ENCODE measurements at regions not wholly inside any gene's neighbourhood (a gene's known extent, or its start where the extent isn't known, plus 50 kb on each side); places are given as distances from the start of the nearest gene placed in this dataset.

- Mint-ChIP-seq H3K4me3 (no peak overlapping the region), H3K27me3 (ENCODE audit: low read depth) (peaks cover 15% of the 10 kb centered on the region), H3K9me3 (no peaks in the 10 kb centered on the region), H3K27ac (no peak overlapping the region), H3K4me1 (ENCODE audit: low read depth) (no peaks in the 10 kb centered on the region), H3K36me3 (ENCODE audit: low read depth) (no peaks in the 10 kb centered on the region)
- DNase-seq (ENCODE audit: low spot score): no peak
Observed at GRCh38 chr1:182198006-182198605, 136.6 kb upstream of the ZNF648 start.

DNA sequence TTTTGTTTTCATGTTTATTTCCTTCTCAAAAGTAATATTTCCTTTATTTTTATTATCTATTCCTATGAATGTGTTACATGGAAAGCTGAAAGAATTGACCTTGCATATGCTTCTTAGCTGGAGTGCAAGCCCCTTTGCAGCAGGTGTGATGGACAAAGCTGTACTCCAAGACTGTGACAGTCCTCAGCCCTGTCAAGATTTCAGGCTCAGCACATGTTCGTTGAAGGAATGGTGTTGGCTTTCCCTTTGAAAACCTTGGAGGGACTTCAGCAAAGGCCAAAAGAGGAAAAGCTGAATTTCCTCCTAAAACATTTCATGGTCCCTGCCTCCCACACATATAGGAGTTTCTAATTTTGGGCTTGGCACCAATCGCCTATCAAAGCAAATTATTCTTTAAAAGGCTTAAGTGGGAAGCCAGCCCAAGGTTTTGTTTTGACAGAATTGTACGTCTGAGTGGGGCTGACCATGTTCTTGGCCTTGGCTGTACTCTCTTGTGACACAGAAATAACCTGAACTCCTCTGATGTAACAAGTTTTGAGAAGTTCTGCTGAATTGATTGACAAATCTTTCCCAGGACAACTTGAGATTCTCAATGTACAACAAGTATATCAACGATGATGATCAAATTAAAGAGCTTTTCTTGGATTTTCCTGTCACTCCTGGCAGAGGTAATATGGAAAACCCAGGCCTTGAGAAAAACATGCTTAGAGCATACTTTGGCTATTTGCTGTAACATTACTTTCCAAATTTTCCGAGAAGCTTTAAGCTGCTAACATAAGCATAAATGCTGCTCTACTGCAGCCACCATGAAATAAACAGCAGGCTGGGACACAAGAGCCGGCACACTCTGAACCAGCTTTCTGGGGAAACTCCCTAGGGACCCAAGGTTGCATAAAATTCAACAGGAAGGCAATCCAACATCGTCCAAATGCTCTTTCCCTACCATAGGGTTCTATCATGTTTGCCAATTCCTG, 135.7 kb upstream of the ZNF648 start:
- H3K36me3 Mint-ChIP-seq (ENCODE audit: low read depth): no peaks in the 10 kb centered on the region
- peaks cover 13% of the 10 kb centered on the region for H3K27me3 Mint-ChIP-seq (ENCODE audit: low read depth)
- no peaks in the 10 kb centered on the region for H3K4me1 Mint-ChIP-seq (ENCODE audit: low read depth)
- DNase-seq (ENCODE audit: low spot score): no peak
- no peak overlapping the region for H3K4me3 Mint-ChIP-seq
- H3K27ac Mint-ChIP-seq: no peak overlapping the region
- H3K9me3 Mint-ChIP-seq: no peaks in the 10 kb centered on the region

- Mint-ChIP-seq H3K4me1 (ENCODE audit: low read depth) (no peaks in the 10 kb centered on the region), H3K4me3 (no peak overlapping the region), H3K27ac (no peak overlapping the region), H3K9me3 (no peaks in the 10 kb centered on the region), H3K27me3 (ENCODE audit: low read depth) (peaks cover 17% of the 10 kb centered on the region), H3K36me3 (ENCODE audit: low read depth) (no peaks in the 10 kb centered on the region)
- DNase-seq (ENCODE audit: low spot score): no peak
Observed at GRCh38 chr1:182195733-182196132, 134.2 kb upstream of the ZNF648 start.

GRCh38 chr1:182193908-182194550, 132.5 kb upstream of the ZNF648 start:
- Mint-ChIP-seq H3K4me1 (ENCODE audit: low read depth) (peaks cover 3% of the 10 kb centered on the region), H3K4me3 (no peak overlapping the region), H3K9me3 (no peaks in the 10 kb centered on the region), H3K27ac (no peak overlapping the region), H3K36me3 (ENCODE audit: low read depth) (no peaks in the 10 kb centered on the region), H3K27me3 (ENCODE audit: low read depth) (peaks cover 21% of the 10 kb centered on the region)
- no peak for DNase-seq (ENCODE audit: low spot score)

- Mint-ChIP-seq H3K4me1 (ENCODE audit: low read depth) (peaks cover 3% of the 10 kb centered on the region), H3K27ac (no peak overlapping the region), H3K36me3 (ENCODE audit: low read depth) (no peaks in the 10 kb centered on the region), H3K27me3 (ENCODE audit: low read depth) (peaks cover 21% of the 10 kb centered on the region), H3K4me3 (no peak overlapping the region), H3K9me3 (no peaks in the 10 kb centered on the region)
- no peak for DNase-seq (ENCODE audit: low spot score)
Observed at GRCh38 chr1:182192966-182193365, 131.5 kb upstream of the ZNF648 start.

- peaks cover 3% of the 10 kb centered on the region for H3K4me1 Mint-ChIP-seq (ENCODE audit: low read depth)
- H3K27ac Mint-ChIP-seq: no peak overlapping the region
- no peak overlapping the region for H3K4me3 Mint-ChIP-seq
- H3K9me3 Mint-ChIP-seq: no peaks in the 10 kb centered on the region
- H3K36me3 Mint-ChIP-seq (ENCODE audit: low read depth): no peaks in the 10 kb centered on the region
- DNase-seq (ENCODE audit: low spot score): no peak
- peaks cover 20% of the 10 kb centered on the region for H3K27me3 Mint-ChIP-seq (ENCODE audit: low read depth)
Observed at GRCh38 chr1:182192215-182192614, 130.7 kb upstream of the ZNF648 start.

GRCh38 chr1:182191381-182192115, 130.0 kb upstream of the ZNF648 start:
- Mint-ChIP-seq H3K27ac (no peak overlapping the region), H3K36me3 (ENCODE audit: low read depth) (no peaks in the 10 kb centered on the region), H3K9me3 (no peaks in the 10 kb centered on the region), H3K4me1 (ENCODE audit: low read depth) (peaks cover 3% of the 10 kb centered on the region), H3K27me3 (ENCODE audit: low read depth) (peaks cover 23% of the 10 kb centered on the region), H3K4me3 (no peak overlapping the region)
- no peak for DNase-seq (ENCODE audit: low spot score)

DNA sequence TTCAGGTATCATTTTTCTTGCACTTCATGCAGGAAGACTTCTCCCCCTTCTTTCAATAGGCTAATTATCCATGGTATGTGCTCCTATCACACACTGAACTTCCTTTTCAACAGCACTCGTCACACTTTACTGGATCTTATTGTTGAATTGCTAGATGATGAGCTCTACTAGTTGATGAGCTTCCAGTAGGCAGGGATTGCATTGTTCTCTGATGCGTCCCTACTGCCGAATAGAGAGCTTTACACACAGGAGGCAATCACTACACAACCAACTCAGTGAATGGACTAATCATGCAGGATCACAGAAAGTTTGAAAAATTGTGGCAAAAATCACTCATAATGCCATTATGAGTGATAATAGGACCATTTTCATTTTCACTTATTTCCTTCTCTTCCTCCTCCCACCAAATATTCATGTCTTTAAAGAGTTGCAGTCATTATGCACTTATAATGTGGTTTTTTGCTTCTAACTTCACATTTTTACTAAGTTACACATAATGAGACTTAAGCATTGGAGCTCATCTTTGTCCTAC, 128.1 kb upstream of the ZNF648 start:
- H3K4me3 Mint-ChIP-seq: no peak overlapping the region
- H3K36me3 Mint-ChIP-seq (ENCODE audit: low read depth): no peaks in the 10 kb centered on the region
- peaks cover 3% of the 10 kb centered on the region for H3K4me1 Mint-ChIP-seq (ENCODE audit: low read depth)
- H3K9me3 Mint-ChIP-seq: no peaks in the 10 kb centered on the region
- H3K27me3 Mint-ChIP-seq (ENCODE audit: low read depth): peaks cover 18% of the 10 kb centered on the region
- no peak for DNase-seq (ENCODE audit: low spot score)
- H3K27ac Mint-ChIP-seq: no peak overlapping the region

DNA sequence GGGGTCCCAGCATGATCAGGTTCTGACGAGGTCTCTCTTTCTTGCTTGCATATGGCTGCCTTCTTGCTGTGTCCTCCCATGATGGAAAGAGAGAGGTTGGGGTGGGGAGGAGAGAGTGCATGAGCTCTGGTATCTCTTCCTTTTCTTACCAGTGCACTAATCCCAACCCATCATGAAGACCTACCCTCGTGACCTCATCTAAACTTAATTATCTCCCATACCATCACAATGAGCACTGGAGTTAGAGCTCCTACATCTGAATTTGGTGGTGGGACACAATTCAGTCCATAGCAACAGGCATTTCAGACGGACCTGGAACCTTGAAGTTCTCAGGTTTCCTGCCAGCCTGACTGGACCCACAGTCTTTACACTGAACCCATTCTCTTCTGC, 125.2 kb upstream of the ZNF648 start:
- Mint-ChIP-seq H3K27ac (no peak overlapping the region), H3K9me3 (no peaks in the 10 kb centered on the region), H3K4me1 (ENCODE audit: low read depth) (peaks cover 3% of the 10 kb centered on the region), H3K27me3 (ENCODE audit: low read depth) (peaks cover 22% of the 10 kb centered on the region), H3K36me3 (ENCODE audit: low read depth) (no peaks in the 10 kb centered on the region), H3K4me3 (no peak overlapping the region)
- no peak for DNase-seq (ENCODE audit: low spot score)

DNA sequence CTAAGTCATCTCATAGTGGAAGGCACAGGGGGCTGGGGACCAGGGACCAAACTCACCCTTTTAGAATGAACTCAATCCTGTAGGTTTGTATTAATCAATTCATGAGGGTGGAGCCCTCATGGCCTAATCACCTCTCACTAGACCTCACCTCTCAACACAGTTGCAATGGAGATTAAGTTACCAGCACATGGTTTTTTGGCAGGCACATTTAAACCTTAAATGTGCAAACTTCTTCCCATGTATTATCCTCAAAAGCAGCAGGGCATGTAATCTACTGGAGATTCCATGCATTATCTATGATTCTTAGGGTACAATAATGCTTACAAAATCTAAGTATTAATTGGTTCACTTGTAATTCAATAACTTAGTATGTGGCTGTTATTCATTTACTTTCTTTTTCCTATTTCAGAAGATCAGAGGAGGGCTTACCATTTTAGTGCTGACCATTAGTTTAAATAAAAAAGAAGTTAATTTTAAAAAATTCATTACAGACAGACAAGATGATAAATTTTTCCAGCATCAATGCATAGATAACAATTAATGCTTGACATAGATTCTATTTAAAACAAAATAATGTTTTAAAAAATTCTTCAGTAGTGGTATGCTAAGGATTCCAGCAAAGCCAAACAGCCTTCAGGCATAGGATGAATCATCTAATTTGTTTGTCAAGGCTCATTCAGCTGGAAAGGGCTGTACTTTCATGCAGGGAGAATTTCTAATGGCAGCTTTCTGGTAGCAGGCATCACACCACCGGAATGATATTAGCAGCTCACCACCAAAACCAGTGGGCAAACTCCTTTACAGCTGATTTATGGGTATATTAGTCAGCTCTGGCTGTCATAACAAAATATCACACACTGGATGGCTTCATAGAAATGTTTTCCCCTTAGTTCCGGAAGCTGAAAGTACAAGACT, 124.6 kb upstream of the ZNF648 start:
- Mint-ChIP-seq H3K9me3 (no peaks in the 10 kb centered on the region), H3K36me3 (ENCODE audit: low read depth) (no peaks in the 10 kb centered on the region), H3K27ac (no peak overlapping the region), H3K27me3 (ENCODE audit: low read depth) (peaks cover 22% of the 10 kb centered on the region), H3K4me1 (ENCODE audit: low read depth) (peaks cover 3% of the 10 kb centered on the region), H3K4me3 (no peak overlapping the region)
- no peak for DNase-seq (ENCODE audit: low spot score)

DNA sequence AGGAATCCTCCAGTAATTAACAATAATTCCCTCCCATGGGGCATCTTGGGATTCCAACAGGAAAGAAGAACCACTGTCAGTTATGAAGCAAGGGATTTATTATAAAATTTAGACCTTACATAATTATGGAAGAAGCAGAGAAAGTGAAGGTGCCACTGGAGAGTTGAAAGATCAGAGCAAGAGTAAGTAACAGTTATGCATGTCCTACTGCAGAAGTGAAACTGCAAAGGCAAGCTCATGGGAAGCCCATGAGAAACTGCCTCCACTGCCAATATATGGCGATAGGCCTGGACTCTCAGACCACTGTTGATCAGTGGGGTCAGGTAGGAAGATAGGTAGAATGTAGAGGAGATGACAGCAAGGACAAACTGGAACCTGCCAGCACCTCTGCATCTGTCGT, 123.6 kb upstream of the ZNF648 start:
- Mint-ChIP-seq H3K27ac (no peak overlapping the region), H3K4me3 (no peak overlapping the region), H3K27me3 (ENCODE audit: low read depth) (peaks cover 20% of the 10 kb centered on the region)

DNA sequence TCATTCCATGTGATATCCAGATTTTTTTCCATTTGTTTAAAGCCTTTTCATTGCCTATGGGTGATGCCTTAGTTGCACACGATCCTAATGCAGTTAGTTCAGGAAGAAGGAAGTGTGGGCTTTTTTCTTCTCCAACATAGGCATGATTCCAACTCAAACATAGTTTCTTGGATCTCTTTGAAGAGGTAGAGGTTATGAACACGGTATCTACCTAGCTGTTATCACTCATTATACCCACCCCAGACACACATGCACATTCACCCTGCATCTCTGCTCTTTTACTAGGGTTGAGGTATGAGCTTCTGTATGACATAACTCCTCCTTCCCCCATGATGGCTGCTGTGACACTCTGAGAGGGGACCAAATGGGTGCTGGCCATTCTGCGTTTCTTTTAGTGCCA, 122.1 kb upstream of the ZNF648 start:
- no peak overlapping the region for H3K27ac Mint-ChIP-seq
- H3K4me1 Mint-ChIP-seq (ENCODE audit: low read depth): no peaks in the 10 kb centered on the region
- DNase-seq (ENCODE audit: low spot score): no peak
- no peaks in the 10 kb centered on the region for H3K36me3 Mint-ChIP-seq (ENCODE audit: low read depth)
- H3K9me3 Mint-ChIP-seq: no peaks in the 10 kb centered on the region
- H3K4me3 Mint-ChIP-seq: no peak overlapping the region
- H3K27me3 Mint-ChIP-seq (ENCODE audit: low read depth): peaks cover 15% of the 10 kb centered on the region

More for the DNA sequence above, 123.6 kb upstream of the ZNF648 start:
- Mint-ChIP-seq H3K4me1 (ENCODE audit: low read depth) (peaks cover 3% of the 10 kb centered on the region), H3K36me3 (ENCODE audit: low read depth) (no peaks in the 10 kb centered on the region), H3K9me3 (no peaks in the 10 kb centered on the region)
- no peak for DNase-seq (ENCODE audit: low spot score)

DNA sequence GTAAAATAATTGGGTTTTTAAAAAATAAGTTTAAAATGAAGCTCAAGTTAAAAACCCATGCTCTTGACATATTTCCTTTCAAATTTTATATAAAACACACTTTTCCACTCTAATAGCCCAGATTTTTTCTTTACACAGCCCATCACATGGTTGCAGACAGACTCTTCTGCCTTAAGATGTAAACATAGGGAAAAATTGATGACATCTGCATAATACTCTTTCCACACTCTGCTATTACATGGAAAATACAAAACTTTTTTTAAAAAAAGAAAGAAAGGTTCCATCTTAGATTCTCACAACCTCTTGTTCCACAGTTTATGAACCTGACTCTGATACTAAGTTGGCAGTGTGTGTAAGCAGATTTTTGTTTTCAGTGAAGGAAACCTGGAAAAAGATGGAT, 120.8 kb upstream of the ZNF648 start:
- Mint-ChIP-seq H3K27me3 (ENCODE audit: low read depth) (peaks cover 14% of the 10 kb centered on the region), H3K4me1 (ENCODE audit: low read depth) (no peaks in the 10 kb centered on the region), H3K27ac (no peak overlapping the region), H3K4me3 (no peak overlapping the region), H3K36me3 (ENCODE audit: low read depth) (no peaks in the 10 kb centered on the region), H3K9me3 (no peaks in the 10 kb centered on the region)
- no peak for DNase-seq (ENCODE audit: low spot score)

Data from T-helper 2 cell treated with Interferon-gamma antibody and Interleukin-4, amounts not matched to agents 5 μg/mL and 100 μg/mL, for 36 hours (primary cell).